H7 (cell line): ENCODE measurements at regions not wholly inside any gene's neighbourhood (a gene's known extent, or its start where the extent isn't known, plus 50 kb on each side); places are given as distances from the start of the nearest gene placed in this dataset.

Source experiments
- DNase-seq: peaks from one replicate; pipeline ENCODE4 v3.0.0; 2012
- H3K27me3 ChIP-seq: 2 replicates; pipeline ENCODE4 v1.6.0; 2011; ENCODE audit warnings: mild to moderate bottlenecking, low read length; ENCODE audit not compliant: control insufficient read depth, insufficient read depth
- H3K36me3 ChIP-seq: replicated peaks from 2 replicates; pipeline ENCODE4 v1.5.1; 2011; ENCODE audit warnings: low read length; ENCODE audit not compliant: control insufficient read depth, insufficient read depth
- H3K4me3 ChIP-seq: 2 replicates; pipeline ENCODE4 v1.5.1; 2011; ENCODE audit warnings: low read depth, mild to moderate bottlenecking, control low read depth, low read length, moderate library complexity; ENCODE audit not compliant: insufficient read depth

DNA sequence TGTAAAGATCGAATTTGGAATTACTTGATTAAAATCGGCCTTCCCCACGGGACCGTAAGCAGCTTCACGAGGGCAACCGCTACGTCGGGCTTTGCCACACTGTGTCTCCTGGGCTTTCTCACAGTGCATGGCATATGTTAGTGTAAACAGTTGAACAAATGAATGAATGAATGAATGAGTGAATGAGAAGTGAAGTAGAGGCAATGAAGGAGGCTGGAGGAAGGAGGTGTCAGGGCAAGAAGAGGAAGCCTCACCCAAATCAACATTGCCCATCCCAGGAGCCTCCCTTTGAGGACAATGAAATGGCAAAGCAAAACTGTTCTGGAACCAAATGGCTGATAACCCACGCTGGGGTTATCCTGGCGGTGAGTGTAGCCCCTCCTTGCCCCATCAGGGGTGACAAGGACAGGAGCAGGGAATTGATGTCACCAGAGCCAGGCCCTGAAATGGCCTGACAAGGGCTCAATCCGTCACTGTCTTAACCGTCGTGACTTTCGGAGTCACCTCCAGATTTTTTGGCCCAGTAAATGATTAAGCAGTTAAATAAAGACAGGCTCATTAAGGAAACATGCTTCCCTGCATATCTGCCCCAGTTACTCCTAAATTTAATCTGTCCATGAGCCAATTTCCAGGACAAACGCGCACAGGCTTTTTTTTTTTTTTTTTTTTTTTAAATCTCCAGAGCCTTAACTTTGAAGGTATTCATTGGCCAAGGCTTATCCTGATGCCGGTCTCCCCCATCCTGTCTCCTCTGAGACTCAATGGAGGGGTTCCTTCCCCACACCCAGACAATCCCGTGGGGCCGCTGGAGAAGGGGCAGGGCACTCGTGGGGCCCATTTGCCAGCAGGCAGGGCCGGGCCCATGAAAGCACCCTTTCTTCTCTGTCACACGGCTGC is 88.4 kb upstream of the BOD1 start:
- no peak for DNase-seq
- no peak overlapping the region for H3K4me3 ChIP-seq
- no peaks in the 10 kb centered on the region for H3K36me3 ChIP-seq
- no peaks in the 10 kb centered on the region for H3K27me3 ChIP-seq

DNA sequence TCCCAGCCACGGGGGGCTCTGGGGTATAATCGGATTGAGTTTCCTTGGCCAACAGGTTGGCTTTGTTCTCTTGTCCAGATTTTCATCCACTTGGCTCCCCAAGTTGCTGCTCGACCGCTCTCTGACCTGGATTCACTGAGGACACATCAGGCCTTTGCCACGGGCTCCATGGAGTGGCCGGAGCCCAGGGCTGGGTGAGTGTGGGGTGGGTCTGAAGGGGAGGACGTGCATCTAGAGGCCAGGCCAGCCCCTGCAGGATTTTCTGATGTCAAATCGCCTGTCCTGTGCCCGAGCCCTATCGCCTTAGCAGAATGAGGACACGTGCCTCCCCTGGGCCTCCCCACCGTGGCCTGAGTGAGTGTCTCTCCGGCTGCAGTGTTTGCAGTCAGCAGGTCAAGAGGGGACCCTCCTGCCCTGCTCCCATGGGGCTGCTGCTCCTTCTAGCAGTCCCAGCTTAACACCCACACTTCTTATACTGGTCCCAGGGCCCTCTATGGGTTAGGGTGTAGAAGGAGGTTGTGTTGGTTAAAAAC is 89.1 kb upstream of the BOD1 start:
- DNase-seq = no peak
- Histone ChIP-seq H3K4me3 (no peak overlapping the region), H3K27me3 (no peaks in the 10 kb centered on the region), H3K36me3 (no peaks in the 10 kb centered on the region)

DNA sequence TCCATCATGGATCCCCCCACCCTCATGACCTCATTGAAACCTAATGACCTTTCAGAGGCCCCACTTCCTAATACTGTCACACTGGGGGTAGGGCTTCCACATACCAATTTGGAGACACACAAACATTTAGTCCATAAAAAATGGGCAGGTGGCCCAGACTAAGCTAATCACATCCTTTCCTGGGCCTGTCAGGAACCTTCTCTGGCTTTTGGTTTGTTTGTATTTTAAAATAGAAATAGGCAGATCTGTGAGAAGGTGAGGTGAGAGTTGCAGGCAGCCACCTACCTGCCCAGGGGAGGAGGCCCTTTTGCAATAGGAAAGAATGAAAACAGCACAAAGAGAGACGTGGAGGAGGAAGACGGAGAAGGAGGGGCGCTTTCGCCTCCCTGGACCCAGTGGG is 90.2 kb upstream of the BOD1 start:
- H3K36me3 ChIP-seq = no peaks in the 10 kb centered on the region

DNA sequence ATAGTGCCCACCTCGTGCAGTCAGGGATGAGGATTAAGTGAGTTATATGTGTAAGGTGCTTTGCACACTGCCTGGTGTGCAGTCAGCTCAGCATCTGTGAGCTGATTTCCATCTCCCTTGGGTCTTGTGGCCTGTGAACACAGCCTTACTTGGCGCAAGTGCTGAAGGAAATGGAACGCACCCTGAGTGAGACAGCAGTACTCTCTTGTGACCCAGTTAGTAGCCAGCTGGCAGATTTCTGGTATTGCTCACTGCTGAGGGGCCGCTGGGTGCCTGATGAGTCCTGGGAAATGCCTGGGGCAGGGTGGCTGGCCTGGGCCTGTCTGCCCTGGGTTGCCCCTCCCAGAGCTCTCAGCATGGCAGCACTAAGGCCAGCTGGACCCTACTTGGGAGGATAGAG is 90.9 kb upstream of the BOD1 start:
- H3K36me3 ChIP-seq = no peaks in the 10 kb centered on the region
- DNase-seq = no peak
- H3K4me3 ChIP-seq = no peak overlapping the region
- H3K27me3 ChIP-seq = no peaks in the 10 kb centered on the region

More for the DNA sequence above, 90.2 kb upstream of the BOD1 start:
- no peaks in the 10 kb centered on the region for H3K27me3 ChIP-seq
- no peak overlapping the region for H3K4me3 ChIP-seq
- DNase-seq = no peak

DNA sequence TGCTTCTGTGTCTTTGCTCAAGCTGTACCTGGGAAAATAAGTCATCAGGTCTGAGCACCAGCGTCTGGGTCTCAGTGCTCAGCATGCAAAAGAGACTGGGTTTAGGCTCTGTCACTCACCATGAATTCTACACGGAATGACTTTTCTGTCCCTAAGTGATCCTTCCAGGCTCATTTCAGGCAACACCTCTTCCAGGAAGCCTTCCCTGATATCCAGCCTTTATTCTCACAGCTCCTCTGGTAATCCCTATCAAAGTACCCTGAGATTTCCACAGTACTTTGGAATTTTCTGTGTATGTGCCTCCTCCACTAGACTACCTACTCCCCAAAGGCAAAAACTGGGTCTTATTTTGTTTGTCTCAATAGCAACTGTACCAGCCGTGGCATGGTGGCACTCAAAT is 92.7 kb upstream of the BOD1 start:
- H3K36me3 ChIP-seq = no peaks in the 10 kb centered on the region
- no peaks in the 10 kb centered on the region for H3K27me3 ChIP-seq

DNA sequence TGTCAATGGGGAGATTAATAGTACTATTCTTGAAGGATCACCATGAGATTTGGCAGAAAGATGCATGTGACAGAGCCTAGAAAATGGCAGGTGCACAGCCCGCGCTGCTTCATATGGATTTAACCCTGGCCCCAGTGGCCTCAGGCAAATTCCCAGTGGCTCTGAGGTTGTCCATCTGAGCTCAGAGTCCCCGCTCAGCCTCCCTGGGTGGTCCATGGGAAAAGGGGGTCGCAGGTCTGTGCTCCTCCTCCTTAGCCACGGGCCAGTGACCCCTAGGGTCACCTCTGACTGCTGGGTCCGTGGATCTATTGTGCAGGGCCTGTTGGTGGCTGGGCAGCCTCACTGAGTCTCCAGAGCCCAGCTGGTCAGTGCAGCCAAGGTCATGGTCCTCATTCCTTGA is 93.3 kb upstream of the BOD1 start:
- Histone ChIP-seq H3K27me3 (no peaks in the 10 kb centered on the region), H3K36me3 (no peaks in the 10 kb centered on the region), H3K4me3 (no peak overlapping the region)
- no peak for DNase-seq

More for the DNA sequence above, 92.7 kb upstream of the BOD1 start:
- H3K4me3 ChIP-seq = no peak overlapping the region
- no peak for DNase-seq

DNA sequence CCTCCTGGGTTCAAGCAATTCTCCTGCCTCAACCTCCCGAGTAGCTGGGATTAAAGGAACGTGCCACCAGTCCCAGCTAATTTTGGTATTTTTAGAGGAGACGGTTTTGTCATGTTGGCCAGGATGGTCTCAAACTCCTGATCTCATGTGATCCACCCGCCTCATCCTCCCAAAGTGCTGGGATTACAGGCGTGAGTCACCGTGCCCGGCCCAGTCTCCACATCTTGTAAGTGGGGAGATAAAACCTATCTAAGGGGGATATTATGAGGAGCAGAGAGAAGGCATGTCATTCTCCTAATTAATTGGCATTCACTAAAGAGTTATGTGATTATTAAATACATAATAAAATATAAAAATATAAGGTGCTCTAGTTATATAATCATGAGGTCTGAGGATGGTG is 94.1 kb upstream of the BOD1 start:
- Histone ChIP-seq H3K27me3 (no peaks in the 10 kb centered on the region), H3K36me3 (no peaks in the 10 kb centered on the region), H3K4me3 (no peak overlapping the region)
- DNase-seq = no peak

DNA sequence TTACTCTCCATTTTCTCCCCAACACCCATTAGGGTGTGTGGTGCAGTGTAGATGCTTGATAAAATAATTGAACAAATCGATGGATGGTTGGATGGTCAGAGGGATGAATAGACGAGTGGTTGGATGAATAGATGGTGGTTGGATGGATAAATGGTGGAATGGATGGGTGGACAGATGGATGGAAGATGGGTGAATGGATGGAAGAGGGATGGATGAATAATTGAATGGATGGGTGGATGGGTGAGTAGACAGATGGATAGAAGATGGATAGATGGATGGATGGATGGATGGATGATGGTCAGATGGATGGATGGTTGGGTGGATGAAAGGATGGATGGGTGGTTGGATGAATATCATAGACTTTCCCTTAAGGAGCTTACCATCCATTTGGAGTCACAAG is 95.0 kb upstream of the BOD1 start:
- Histone ChIP-seq H3K27me3 (no peaks in the 10 kb centered on the region), H3K36me3 (no peaks in the 10 kb centered on the region), H3K4me3 (no peak overlapping the region)
- no peak for DNase-seq

DNA sequence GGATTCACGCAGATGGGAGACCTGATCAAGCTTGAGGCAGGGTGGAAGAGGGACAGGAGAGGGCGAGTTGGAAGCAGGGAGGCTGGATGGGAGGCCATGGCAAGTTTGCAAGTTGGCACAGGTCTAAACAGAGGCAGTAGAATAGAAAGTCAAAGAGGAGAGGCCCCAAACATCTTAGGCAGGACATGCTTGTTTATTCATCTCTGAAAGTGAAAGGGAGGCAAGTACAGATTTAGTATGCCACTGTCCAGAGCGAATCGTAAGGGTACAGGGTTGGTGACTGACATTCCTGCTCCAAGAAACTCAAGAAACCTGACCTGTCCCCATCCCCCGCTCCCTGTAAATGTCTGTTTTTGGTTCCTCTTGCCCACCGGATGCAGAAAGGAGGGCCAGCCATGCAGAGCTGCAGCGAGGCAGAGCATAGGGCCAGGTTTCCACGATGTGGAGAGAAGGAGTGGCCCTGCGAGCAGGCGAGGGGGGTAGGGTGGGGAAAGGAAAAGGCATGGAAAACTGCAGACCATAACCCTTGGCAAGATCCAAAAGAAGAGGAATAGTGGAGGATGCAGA is 96.2 kb upstream of the BOD1 start:
- H3K36me3 ChIP-seq = no peaks in the 10 kb centered on the region
- no peaks in the 10 kb centered on the region for H3K27me3 ChIP-seq
- DNase-seq = no peak
- H3K4me3 ChIP-seq = no peak overlapping the region

DNA sequence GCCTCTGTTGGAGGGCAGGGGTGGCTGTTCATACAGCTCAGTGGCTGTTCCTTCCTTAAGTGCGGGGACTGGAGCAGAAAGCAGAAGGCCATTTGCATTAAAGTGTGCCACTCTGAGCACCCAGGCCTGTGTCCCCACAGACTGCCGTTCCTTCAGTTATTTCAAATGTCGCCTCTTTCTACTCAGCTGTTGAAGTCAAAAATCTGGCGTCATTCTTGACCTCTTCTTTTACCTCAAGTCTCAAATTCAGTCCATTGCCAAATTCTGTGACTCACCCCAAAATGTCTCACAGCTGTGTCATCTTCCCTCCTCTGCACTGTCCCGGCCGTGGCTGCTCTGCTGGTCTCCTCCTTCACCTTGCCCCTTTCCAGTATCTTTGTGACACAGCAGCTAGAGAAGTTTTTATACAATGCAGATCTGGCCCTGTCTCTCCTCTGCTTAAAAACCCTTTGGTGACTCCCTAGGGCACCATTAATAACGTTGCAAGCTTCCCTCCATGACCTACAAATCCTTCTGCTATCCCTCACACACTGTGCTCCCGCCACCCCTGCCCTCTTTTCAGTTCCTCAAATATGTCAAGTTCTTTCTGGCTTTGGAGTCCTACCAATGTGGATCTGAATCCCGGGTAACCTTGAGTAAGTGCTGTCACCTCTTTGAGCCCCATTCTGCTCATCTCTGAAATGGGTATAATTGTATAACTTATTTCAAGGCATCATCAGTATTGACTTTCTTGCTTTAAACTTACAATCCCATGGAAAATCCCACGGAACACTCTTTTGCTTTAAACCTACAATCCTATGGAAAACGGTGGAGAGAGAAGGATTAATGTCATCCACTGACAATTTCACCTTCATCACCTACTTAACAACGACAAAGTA is 98.3 kb upstream of the BOD1 start:
- no peak for DNase-seq
- H3K4me3 ChIP-seq = no peak overlapping the region
- H3K27me3 ChIP-seq = no peaks in the 10 kb centered on the region
- H3K36me3 ChIP-seq = peaks cover 2% of the 10 kb centered on the region; the same call in 1 of the 2 replicates

DNA sequence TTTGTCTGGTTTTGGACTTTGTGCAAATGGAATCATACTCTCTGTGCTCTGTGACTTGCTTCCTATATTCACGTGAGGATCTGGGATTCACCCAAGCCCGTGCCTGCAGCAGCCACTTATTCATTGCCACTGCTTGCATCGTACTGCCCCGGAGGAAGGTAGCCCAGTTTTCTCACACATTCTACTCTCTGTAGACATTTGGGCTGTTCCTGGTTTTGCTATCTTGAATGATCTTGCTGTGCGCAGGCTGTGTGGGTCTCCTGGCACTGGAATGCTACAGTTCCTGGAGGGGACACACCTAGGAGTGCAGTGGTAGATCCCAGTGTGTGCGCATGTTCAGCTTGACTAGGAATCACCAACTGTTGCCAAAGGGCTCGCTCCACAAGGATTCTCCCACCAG is 99.2 kb upstream of the BOD1 start:
- DNase-seq = no peak
- H3K4me3 ChIP-seq = no peak overlapping the region
- H3K36me3 ChIP-seq = peaks cover 2% of the 10 kb centered on the region; the same call in 1 of the 2 replicates
- no peaks in the 10 kb centered on the region for H3K27me3 ChIP-seq

DNA sequence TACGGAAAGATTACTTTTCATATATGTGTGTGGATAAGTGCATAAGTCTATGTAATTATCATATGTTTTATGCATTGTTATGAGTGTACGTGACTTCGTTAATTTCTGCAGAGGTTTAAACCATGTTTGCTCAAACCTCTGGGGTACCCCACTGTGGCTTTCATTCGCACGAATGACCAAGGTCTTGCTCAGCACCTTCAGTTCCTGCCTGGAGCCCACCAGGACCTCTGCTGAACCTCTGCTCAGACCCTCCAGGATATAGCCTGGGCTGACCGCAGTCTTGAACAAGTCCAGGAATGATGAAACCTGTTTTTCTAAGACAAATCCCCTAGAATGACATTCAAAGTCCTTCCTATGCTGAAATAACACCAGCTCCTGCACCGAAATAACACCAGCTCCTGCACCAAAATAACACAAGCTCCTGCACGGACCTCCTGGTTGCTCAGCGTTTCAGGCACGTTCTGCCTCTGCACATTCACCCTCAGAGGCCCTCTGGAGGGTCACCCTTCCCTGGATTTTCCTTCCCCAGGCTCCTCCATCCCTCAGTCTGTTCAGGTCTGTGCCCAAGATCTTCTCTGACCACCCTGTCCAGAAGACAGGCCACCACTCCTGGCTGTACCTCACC is 99.7 kb upstream of the BOD1 start:
- H3K4me3 ChIP-seq = no peak overlapping the region
- DNase-seq = no peak
- no peaks in the 10 kb centered on the region for H3K27me3 ChIP-seq
- H3K36me3 ChIP-seq = peaks cover 2% of the 10 kb centered on the region; the same call in 1 of the 2 replicates

DNA sequence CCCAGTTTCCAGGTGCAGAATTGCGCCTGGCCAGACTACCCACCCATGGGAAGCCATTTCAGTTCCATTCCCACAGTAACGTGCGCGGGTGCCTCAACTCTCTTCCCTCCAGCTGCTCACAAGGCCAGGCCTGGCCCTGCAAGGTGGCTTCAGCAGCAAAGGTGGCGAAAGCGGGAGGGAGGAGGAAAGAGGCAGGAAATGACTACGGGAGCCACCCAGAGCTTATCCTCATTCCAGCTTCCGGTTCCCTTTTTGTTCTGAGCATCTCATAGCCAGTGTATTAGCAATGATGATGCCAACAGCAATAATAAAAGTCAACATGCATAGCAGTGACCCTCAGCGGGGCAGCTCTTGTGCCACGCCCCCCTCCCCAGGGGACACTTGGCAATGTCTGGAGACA is 101.5 kb upstream of the BOD1 start:
- Histone ChIP-seq H3K36me3 (peaks cover 2% of the 10 kb centered on the region; the same call in 1 of the 2 replicates), H3K4me3 (no peak overlapping the region), H3K27me3 (no peaks in the 10 kb centered on the region)
- no peak for DNase-seq

DNA sequence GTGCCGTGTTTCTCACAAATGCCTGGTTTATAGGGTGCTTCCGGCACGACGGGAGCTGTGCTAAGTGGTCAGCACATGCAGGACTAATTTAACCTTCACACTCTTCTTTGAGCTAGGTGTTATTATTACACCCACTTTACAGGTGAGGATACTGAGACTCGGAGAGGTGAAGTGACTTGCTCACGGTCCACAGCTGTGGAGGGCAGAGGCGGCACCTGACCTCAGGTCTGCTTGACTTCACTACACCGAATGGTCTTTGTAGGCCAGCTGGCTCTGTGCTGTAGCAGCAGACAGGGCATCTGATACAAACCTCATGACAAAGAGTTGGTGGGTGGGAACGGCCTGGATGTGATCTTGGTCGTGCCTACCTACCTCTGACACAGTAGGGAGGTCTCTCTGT is 102.0 kb upstream of the BOD1 start:
- no peak for DNase-seq
- Histone ChIP-seq H3K36me3 (peaks cover 2% of the 10 kb centered on the region; the same call in 1 of the 2 replicates), H3K4me3 (no peak overlapping the region), H3K27me3 (no peaks in the 10 kb centered on the region)
